ENCODE measurements at regions not wholly inside any gene's neighbourhood (a gene's known extent, or its start where the extent isn't known, plus 50 kb on each side); places are given as distances from the start of the nearest gene placed in this dataset.
A peak's percentile ranks its signal among the peaks of the same experiment; 100 is the strongest.

- in situ Hi-C loops (cut with MboI; ENCODE audit: low pct_unique_long_range_greater_than_20kb in 2 of 9, low sequenced_read_pairs in 9 of 9, unreplicated experiment in 9 of 9), result no loop called here
- no peak overlapping the region for H3K4me3 ChIP-seq
Observed at GRCh38 chr17:79482727-79483521, 127.9 kb downstream of the RBFOX3 start.

GRCh38 chr17:79479876-79480275, 131.0 kb downstream of the RBFOX3 start:
- Histone ChIP-seq H3K27ac (no peak overlapping the region), H3K4me3 (no peak overlapping the region), H3K4me1 (replicated peaks in 1 of 2) (peaks cover 13 to 30% of the 10 kb centered on the region in 2 donors)
- in situ Hi-C loops (cut with MboI; ENCODE audit: low pct_unique_long_range_greater_than_20kb in 2 of 9, low sequenced_read_pairs in 9 of 9, unreplicated experiment in 9 of 9), result no loop called here
- 40 to 100% (median 63%) methylated on average over 1 to 5 of the region's 10 CpGs; no CpG with 5 or more reads in 6 of the 10 experiments for WGBS, 10 experiments
- no peak for ATAC-seq (replicated peaks in 6 of 8)

More at GRCh38 chr17:79482727-79483521, 127.9 kb downstream of the RBFOX3 start:
- ATAC-seq (replicated peaks in 6 of 8), result peak in 6 of 8 experiments; percentile 46 to 80 (median 69)
- WGBS, 10 experiments, result 0 to 33% (median 7%) methylated on average over 1 to 4 of the region's 17 CpGs; no CpG with 5 or more reads in 7 of the 10 experiments
- Histone ChIP-seq H3K4me1 (replicated peaks in 1 of 2) (peaks cover 8 to 34% of the 10 kb centered on the region in 2 donors), H3K27ac (no peak overlapping the region)

- no peak overlapping the region for H3K4me3 ChIP-seq
- in situ Hi-C loops (cut with MboI; ENCODE audit: low pct_unique_long_range_greater_than_20kb in 2 of 9, low sequenced_read_pairs in 9 of 9, unreplicated experiment in 9 of 9), result no loop called here
- 42 to 74% (median 62%) methylated on average over 1 to 6 of the region's 9 CpGs; no CpG with 5 or more reads in 3 of the 10 experiments for WGBS, 10 experiments
- no peak for ATAC-seq (replicated peaks in 6 of 8)
- peaks cover 15 to 29% of the 10 kb centered on the region in 2 donors for H3K4me1 ChIP-seq (replicated peaks in 1 of 2)
- no peak overlapping the region for H3K27ac ChIP-seq
Observed at GRCh38 chr17:79478841-79479240, 132.0 kb downstream of the RBFOX3 start.

- Histone ChIP-seq H3K4me1 (replicated peaks in 1 of 2) (peaks cover 20 to 37% of the 10 kb centered on the region in 2 donors), H3K27ac (no peak overlapping the region), H3K4me3 (no peak overlapping the region)
- peak; percentile 52 to 78 (median 64) for ATAC-seq (replicated peaks in 6 of 8)
- in situ Hi-C loops (cut with MboI; ENCODE audit: low pct_unique_long_range_greater_than_20kb in 2 of 9, low sequenced_read_pairs in 9 of 9, unreplicated experiment in 9 of 9), result no loop called here
- 10 to 60% (median 48%) methylated on average over 1 to 8 of the region's 22 CpGs; no CpG with 5 or more reads in 7 of the 10 experiments for WGBS, 10 experiments
Observed at GRCh38 chr17:79478051-79478461, 132.8 kb downstream of the RBFOX3 start.

GRCh38 chr17:79476074-79476652, 134.7 kb downstream of the RBFOX3 start:
- Histone ChIP-seq H3K4me3 (no peak overlapping the region), H3K27ac (no peak overlapping the region), H3K4me1 (replicated peaks in 1 of 2) (peaks cover 22 to 31% of the 10 kb centered on the region in 2 donors)
- 0 to 70% (median 36%) methylated on average over 1 to 12 of the region's 13 CpGs; no CpG with 5 or more reads in 1 of the 10 experiments for WGBS, 10 experiments
- in situ Hi-C loops (cut with MboI; ENCODE audit: low pct_unique_long_range_greater_than_20kb in 2 of 9, low sequenced_read_pairs in 9 of 9, unreplicated experiment in 9 of 9), result no loop called here
- ATAC-seq (replicated peaks in 6 of 8), result peak in 5 of 8 experiments; percentile 9 to 27 (median 21)

- no peak for ATAC-seq (replicated peaks in 6 of 8)
- H3K4me3 ChIP-seq, result no peak overlapping the region
- no peak overlapping the region for H3K27ac ChIP-seq
- in situ Hi-C loops (cut with MboI; ENCODE audit: low pct_unique_long_range_greater_than_20kb in 2 of 9, low sequenced_read_pairs in 9 of 9, unreplicated experiment in 9 of 9), result no loop called here
- H3K4me1 ChIP-seq (replicated peaks in 1 of 2), result peaks cover 29 to 40% of the 10 kb centered on the region in 2 donors
- 31 to 100% (median 71%) methylated on average over 1 to 10 of the region's 12 CpGs for WGBS, 10 experiments
Observed at GRCh38 chr17:79473876-79474440, 136.9 kb downstream of the RBFOX3 start.

GRCh38 chr17:79473111-79473875, 137.6 kb downstream of the RBFOX3 start:
- no peak overlapping the region for H3K4me3 ChIP-seq
- WGBS, 10 experiments, result 23 to 80% (median 56%) methylated on average over 1 to 12 of the region's 14 CpGs
- no peak overlapping the region for H3K27ac ChIP-seq
- peak; percentile 35 to 85 (median 72) for ATAC-seq (replicated peaks in 6 of 8)
- peaks cover 29 to 39% of the 10 kb centered on the region in 2 donors for H3K4me1 ChIP-seq (replicated peaks in 1 of 2)
- in situ Hi-C loops (cut with MboI; ENCODE audit: low pct_unique_long_range_greater_than_20kb in 2 of 9, low sequenced_read_pairs in 9 of 9, unreplicated experiment in 9 of 9), result no loop called here

GRCh38 chr17:79470754-79471153, 140.1 kb downstream of the RBFOX3 start:
- WGBS, 10 experiments, result 10 to 93% (median 39%) methylated on average over 2 to 3 of the region's 4 CpGs; no CpG with 5 or more reads in 2 of the 10 experiments
- Histone ChIP-seq H3K4me1 (replicated peaks in 1 of 2) (peaks cover 23 to 30% of the 10 kb centered on the region in 2 donors), H3K27ac (peak overlapping the region in 1 of 2 donors; percentile 55), H3K4me3 (no peak overlapping the region)
- ATAC-seq (replicated peaks in 6 of 8), result peak in 5 of 8 experiments; percentile 17 to 61 (median 38)
- in situ Hi-C loops (cut with MboI; ENCODE audit: low pct_unique_long_range_greater_than_20kb in 2 of 9, low sequenced_read_pairs in 9 of 9, unreplicated experiment in 9 of 9), result no loop called here

GRCh38 chr17:79469646-79470045, 141.2 kb downstream of the RBFOX3 start:
- WGBS, 10 experiments, result 56 to 100% (median 60%) methylated on average over 1 to 7 of the region's 13 CpGs; no CpG with 5 or more reads in 5 of the 10 experiments
- Histone ChIP-seq H3K4me1 (replicated peaks in 1 of 2) (peaks cover 31 to 39% of the 10 kb centered on the region in 2 donors), H3K27ac (no peak overlapping the region), H3K4me3 (no peak overlapping the region)
- in situ Hi-C loops (cut with MboI; ENCODE audit: low pct_unique_long_range_greater_than_20kb in 2 of 9, low sequenced_read_pairs in 9 of 9, unreplicated experiment in 9 of 9), result no loop called here
- ATAC-seq (replicated peaks in 6 of 8), result no peak

GRCh38 chr17:79468183-79468944, 142.5 kb downstream of the RBFOX3 start:
- H3K27ac ChIP-seq, result no peak overlapping the region
- no peak for ATAC-seq (replicated peaks in 6 of 8)

GRCh38 chr17:79466562-79467350, 144.1 kb downstream of the RBFOX3 start:
- ATAC-seq (replicated peaks in 6 of 8), result peak in 1 of 8 experiments; percentile 46
- no peak overlapping the region for H3K27ac ChIP-seq
- WGBS, 10 experiments, result 70 to 90% (median 80%) methylated on average over 2 to 9 of the region's 16 CpGs; no CpG with 5 or more reads in 5 of the 10 experiments
- H3K4me3 ChIP-seq, result no peak overlapping the region
- in situ Hi-C loops (cut with MboI; ENCODE audit: low pct_unique_long_range_greater_than_20kb in 2 of 9, low sequenced_read_pairs in 9 of 9, unreplicated experiment in 9 of 9), result no loop called here
- peaks cover 26 to 35% of the 10 kb centered on the region in 2 donors for H3K4me1 ChIP-seq (replicated peaks in 1 of 2)

More at GRCh38 chr17:79468183-79468944, 142.5 kb downstream of the RBFOX3 start:
- in situ Hi-C loops (cut with MboI; ENCODE audit: low pct_unique_long_range_greater_than_20kb in 2 of 9, low sequenced_read_pairs in 9 of 9, unreplicated experiment in 9 of 9), result no loop called here
- Histone ChIP-seq H3K4me3 (no peak overlapping the region), H3K4me1 (replicated peaks in 1 of 2) (peaks cover 28 to 38% of the 10 kb centered on the region in 2 donors)
- 20 to 90% (median 73%) methylated on average over 2 to 5 of the region's 5 CpGs for WGBS, 10 experiments
